SK-N-SH treated with all-trans-retinoic acid at 6 μM for 48 hours (cell line): ENCODE measurements at regions not wholly inside any gene's neighbourhood (a gene's known extent, or its start where the extent isn't known, plus 50 kb on each side); places are given as distances from the start of the nearest gene placed in this dataset.

Experiments
- CREB5 ChIP-seq: fragments of 250-450 bp; sonication (Bioruptor Pico); IDR thresholded peaks from 2 replicates; pipeline ENCODE4 v1.5.1; 2020; ENCODE audit warnings: low read depth, mild to moderate bottlenecking, moderate library complexity
- CSDC2 ChIP-seq: fragments of 250-450 bp; sonication (Bioruptor Pico); IDR thresholded peaks from 2 replicates; pipeline ENCODE4 v1.5.0; 2020; ENCODE audit warnings: mild to moderate bottlenecking, moderate library complexity
- CSRNP3 ChIP-seq: fragments of 250-450 bp; sonication (Bioruptor Pico); IDR thresholded peaks from 2 replicates; pipeline ENCODE4 v1.5.1; 2021; ENCODE audit warnings: mild to moderate bottlenecking, moderate library complexity
- GLIS3 ChIP-seq: fragments of 250-450 bp; sonication (Bioruptor Pico); IDR thresholded peaks from 2 replicates; pipeline ENCODE4 v1.5.0; 2020; ENCODE audit warnings: mild to moderate bottlenecking, moderate library complexity
- ISL1 ChIP-seq: fragments of 250-450 bp; sonication (Bioruptor Pico); IDR thresholded peaks from 2 replicates; pipeline ENCODE4 v2.1.2; 2022; ENCODE audit warnings: mild to moderate bottlenecking, moderate library complexity
- OSR1 ChIP-seq: fragments of 250-450 bp; sonication (Bioruptor Pico); IDR thresholded peaks from 2 replicates; pipeline ENCODE4 v1.8.0; 2022; ENCODE audit warnings: moderate library complexity, mild to moderate bottlenecking, inconsistent platforms
- PATZ1 ChIP-seq: fragments of 250-450 bp; sonication (Bioruptor Pico); IDR thresholded peaks from 2 replicates; pipeline ENCODE4 v1.8.0; 2020; ENCODE audit warnings: mild to moderate bottlenecking, moderate library complexity, borderline replicate concordance
- SNAI2 ChIP-seq: fragments of 250-450 bp; sonication (Bioruptor Pico); IDR thresholded peaks from 2 replicates; pipeline ENCODE4 v1.5.0; 2020; ENCODE audit warnings: mild to moderate bottlenecking, moderate library complexity
- ZC3H10 ChIP-seq: fragments of 250-450 bp; sonication (Bioruptor Pico); IDR thresholded peaks from 2 replicates; pipeline ENCODE4 v1.5.1; 2021; ENCODE audit warnings: mild to moderate bottlenecking, moderate library complexity
- ZFP3 ChIP-seq: fragments of 250-450 bp; sonication (Bioruptor Pico); IDR thresholded peaks from 2 replicates; pipeline ENCODE4 v1.5.0; 2020; ENCODE audit warnings: mild to moderate bottlenecking, moderate library complexity
- ZFP30 ChIP-seq: fragments of 450-650 bp; formaldehyde crosslinking; IDR thresholded peaks from 2 replicates; pipeline ENCODE4 v1.5.0; 2022; ENCODE audit warnings: mild to moderate bottlenecking, moderate library complexity
- ZNF565 ChIP-seq: fragments of 450-650 bp; formaldehyde crosslinking; conservative IDR thresholded peaks from 2 replicates; pipeline ENCODE4 v1.5.0; 2020; ENCODE audit warnings: low read depth, mild to moderate bottlenecking, moderate library complexity
- ZNF8 ChIP-seq: fragments of 450-650 bp; formaldehyde crosslinking; IDR thresholded peaks from 2 replicates; pipeline ENCODE4 v1.5.0; 2020; ENCODE audit warnings: mild to moderate bottlenecking, moderate library complexity

- no peak for TF ChIP-seq ZC3H10 (CRISPR knock-in tag)
- TF ChIP-seq SNAI2: no peak
- no peak for TF ChIP-seq OSR1
- no peak for TF ChIP-seq ZNF565 (CRISPR knock-in tag)
- TF ChIP-seq ZFP30 (CRISPR knock-in tag): no peak
- no peak for TF ChIP-seq CREB5 (CRISPR knock-in tag)
- no peak for TF ChIP-seq CSRNP3 (CRISPR knock-in tag)
- TF ChIP-seq ISL1: no peak
- TF ChIP-seq ZFP3: no peak
- no peak for TF ChIP-seq GLIS3 (CRISPR knock-in tag)
- no peak for TF ChIP-seq ZNF8 (CRISPR knock-in tag)
- TF ChIP-seq PATZ1 (CRISPR knock-in tag): no peak
- no peak for TF ChIP-seq CSDC2 (CRISPR knock-in tag)
These were observed 871.3 kb downstream of the AACS start for GRCh38 chr12:125936502-125936901.
